ENCODE measurements at regions not wholly inside any gene's neighbourhood (a gene's known extent, or its start where the extent isn't known, plus 50 kb on each side); places are given as distances from the start of the nearest gene placed in this dataset.
A peak's percentile ranks its signal among the peaks of the same experiment; 100 is the strongest.

- TF ChIP-seq REST (IDR thresholded peaks at IDR 0.05; ENCODE audit: low read depth) (no peak), CREB1 (IDR thresholded peaks at IDR 0.05; ENCODE audit: low read depth) (no peak), TEAD4 (IDR thresholded peaks at IDR 0.05) (no peak), FOXM1 (IDR thresholded peaks at IDR 0.05; ENCODE audit: borderline replicate concordance, low read depth) (no peak), ZBTB7A (IDR thresholded peaks at IDR 0.05; ENCODE audit: low read depth) (no peak), RAD21 (IDR thresholded peaks at IDR 0.05; ENCODE audit: low read depth) (no peak), EGR1 (IDR thresholded peaks at IDR 0.05) (no peak), MAX (IDR thresholded peaks at IDR 0.05) (no peak), TCF12 (IDR thresholded peaks at IDR 0.05; ENCODE audit: low read depth) (no peak), EP300 (IDR thresholded peaks at IDR 0.05; ENCODE audit: borderline replicate concordance) (no peak), CEBPB (IDR thresholded peaks at IDR 0.05) (no peak), YY1 (IDR thresholded peaks at IDR 0.05; ENCODE audit: low read depth) (no peak), NFIC (IDR thresholded peaks at IDR 0.05) (no peak), TAF1 (IDR thresholded peaks at IDR 0.05; ENCODE audit: low read depth) (no peak)
- TF ChIP-seq, protein P1, sequence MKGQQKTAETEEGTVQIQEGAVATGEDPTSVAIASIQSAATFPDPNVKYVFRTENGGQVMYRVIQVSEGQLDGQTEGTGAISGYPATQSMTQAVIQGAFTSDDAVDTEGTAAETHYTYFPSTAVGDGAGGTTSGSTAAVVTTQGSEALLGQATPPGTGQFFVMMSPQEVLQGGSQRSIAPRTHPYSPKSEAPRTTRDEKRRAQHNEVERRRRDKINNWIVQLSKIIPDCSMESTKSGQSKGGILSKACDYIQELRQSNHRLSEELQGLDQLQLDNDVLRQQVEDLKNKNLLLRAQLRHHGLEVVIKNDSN (IDR thresholded peaks at IDR 0.05), result no peak
These were observed 271.7 kb upstream of the CHD6 start for GRCh38 chr20:41889844-41890224.

DNA sequence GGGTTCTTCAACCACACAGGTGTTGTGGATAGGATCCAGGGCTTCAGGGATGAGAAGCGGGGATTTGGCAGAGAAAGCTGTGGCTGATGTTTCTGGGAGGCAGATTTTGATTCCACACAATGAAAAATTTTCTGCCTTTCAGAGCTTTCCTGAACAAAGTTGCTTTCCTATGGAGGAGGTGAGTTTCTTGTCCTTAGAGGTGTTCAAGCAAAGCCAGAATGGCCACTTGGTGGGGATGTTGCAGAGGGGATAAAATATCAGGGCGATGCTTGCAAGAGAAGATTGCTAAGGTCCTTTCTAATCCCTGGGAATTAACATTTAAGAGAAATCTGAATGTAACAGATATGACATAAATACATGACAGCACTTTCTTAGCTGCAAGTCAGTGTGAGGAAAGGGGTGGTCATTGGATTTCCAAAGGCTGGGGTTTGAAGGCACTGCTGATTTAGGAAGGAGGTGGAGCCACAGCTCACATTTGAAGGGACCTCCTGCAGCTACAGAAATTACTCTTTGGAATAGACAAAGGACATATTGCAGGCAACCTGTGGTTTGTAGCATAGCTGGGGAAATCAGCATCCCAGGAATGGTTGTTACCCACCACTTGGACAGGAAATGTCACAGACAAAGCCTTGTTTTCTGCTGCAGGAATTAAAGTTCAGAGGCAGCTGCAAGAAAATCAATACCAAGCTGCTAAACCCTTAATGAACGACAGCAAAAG lies 271.1 kb upstream of the CHD6 start:
- TF ChIP-seq EGR1 (IDR thresholded peaks at IDR 0.05) (no peak), RAD21 (IDR thresholded peaks at IDR 0.05; ENCODE audit: low read depth) (peak; percentile 22; the same call in 1 of the 2 replicates), NFIC (IDR thresholded peaks at IDR 0.05) (no peak), EP300 (IDR thresholded peaks at IDR 0.05; ENCODE audit: borderline replicate concordance) (no peak)

GRCh38 chr20:41888434-41888833 lies 270.3 kb upstream of the CHD6 start:
- TF ChIP-seq EP300 (IDR thresholded peaks at IDR 0.05; ENCODE audit: borderline replicate concordance), result no peak

DNA sequence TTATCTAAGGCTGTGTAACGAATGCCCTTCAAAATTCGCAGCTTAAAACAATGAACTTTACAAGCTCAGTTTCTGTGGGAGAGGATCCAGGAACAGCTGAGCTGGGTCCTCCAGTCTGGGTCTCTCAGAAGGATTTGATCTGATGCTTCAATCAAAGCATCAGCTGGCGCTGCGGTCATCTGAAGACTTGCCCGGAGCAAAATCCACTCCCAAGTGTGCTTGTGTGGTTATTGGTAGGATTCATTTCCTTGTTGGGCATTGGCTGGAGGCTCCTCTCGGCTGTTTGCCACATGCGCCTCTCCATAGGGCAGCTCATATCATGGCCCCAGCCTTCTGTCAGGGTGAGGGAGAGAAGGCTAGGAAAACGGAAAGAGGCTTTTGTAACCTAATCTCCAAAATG lies 269.3 kb upstream of the CHD6 start:
- TF ChIP-seq NFIC (IDR thresholded peaks at IDR 0.05) (no peak), FOXM1 (IDR thresholded peaks at IDR 0.05; ENCODE audit: borderline replicate concordance, low read depth) (no peak), ZBTB7A (IDR thresholded peaks at IDR 0.05; ENCODE audit: low read depth) (no peak), EGR1 (IDR thresholded peaks at IDR 0.05) (no peak)

DNA sequence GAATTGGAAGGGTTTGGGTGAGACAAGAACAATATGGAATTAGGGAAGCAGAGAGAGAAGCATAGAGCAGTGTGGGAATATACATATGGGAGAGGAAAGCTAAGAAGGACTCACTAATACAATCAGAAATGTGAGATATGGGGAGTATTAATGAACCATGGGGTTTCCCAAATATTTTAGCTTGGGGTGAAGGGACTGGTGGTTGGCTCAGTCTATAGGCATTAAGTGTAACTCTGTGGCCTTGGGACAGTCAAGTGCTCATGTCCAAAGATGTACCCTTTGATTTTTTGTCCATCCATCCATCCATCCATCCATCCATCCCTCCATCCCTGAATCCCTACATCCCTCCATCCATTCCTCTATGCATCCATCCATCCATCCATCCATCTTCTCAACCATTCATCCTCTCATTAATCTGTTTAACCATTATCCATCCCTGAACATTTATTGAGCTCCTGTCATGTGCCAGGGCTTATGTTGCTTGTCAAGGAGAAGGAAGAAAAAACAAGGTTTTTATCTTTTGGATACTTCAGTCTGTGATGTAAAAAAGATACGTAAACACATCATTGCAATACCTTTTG lies 263.4 kb upstream of the CHD6 start:
- TF ChIP-seq EP300 (IDR thresholded peaks at IDR 0.05; ENCODE audit: borderline replicate concordance) (no peak), YY1 (IDR thresholded peaks at IDR 0.05; ENCODE audit: low read depth) (no peak), REST (IDR thresholded peaks at IDR 0.05; ENCODE audit: low read depth) (no peak), FOXM1 (IDR thresholded peaks at IDR 0.05; ENCODE audit: borderline replicate concordance, low read depth) (no peak), ZBTB7A (IDR thresholded peaks at IDR 0.05; ENCODE audit: low read depth) (no peak), TEAD4 (IDR thresholded peaks at IDR 0.05) (no peak), CEBPB (IDR thresholded peaks at IDR 0.05) (no peak), NFIC (IDR thresholded peaks at IDR 0.05) (no peak), MAX (IDR thresholded peaks at IDR 0.05) (no peak), TCF12 (IDR thresholded peaks at IDR 0.05; ENCODE audit: low read depth) (no peak), RAD21 (IDR thresholded peaks at IDR 0.05; ENCODE audit: low read depth) (no peak), CREB1 (IDR thresholded peaks at IDR 0.05; ENCODE audit: low read depth) (no peak)

GRCh38 chr20:41879123-41879522 lies 260.9 kb upstream of the CHD6 start:
- TF ChIP-seq EGR1 (IDR thresholded peaks at IDR 0.05), result no peak

DNA sequence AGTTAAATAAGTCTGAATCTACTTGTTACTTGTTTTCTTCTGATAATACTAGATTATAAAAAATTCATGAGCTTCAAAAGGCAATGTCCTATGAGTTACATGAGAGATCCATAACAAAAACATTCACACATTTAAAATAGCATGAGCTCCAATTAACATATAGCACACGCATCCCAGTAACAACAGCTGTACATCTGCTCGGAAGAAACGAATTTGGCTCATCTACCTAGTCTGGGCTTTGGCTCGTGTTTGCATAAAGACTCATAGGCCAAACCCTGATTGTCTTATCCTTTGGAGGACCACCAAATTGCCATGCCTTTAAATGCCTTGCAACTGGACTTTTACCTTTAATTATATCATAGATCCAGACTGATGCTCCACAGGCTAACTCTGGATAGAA lies 259.7 kb upstream of the CHD6 start:
- no peak for TF ChIP-seq ZBTB7A (IDR thresholded peaks at IDR 0.05; ENCODE audit: low read depth)
